ENCODE measurements at regions not wholly inside any gene's neighbourhood (a gene's known extent, or its start where the extent isn't known, plus 50 kb on each side); places are given as distances from the start of the nearest gene placed in this dataset.

GRCh38 chr15:96232335-96232734 is 98.2 kb upstream of the NR2F2 start:
- TF ChIP-seq EZH2phosphoT487 (IDR thresholded peaks at IDR 0.05; ENCODE audit: low read depth) (no peak), CTCF (IDR thresholded peaks at IDR 0.05; ENCODE audit: low read depth, low read length) (no peak)

Measured in OCI-LY3 (cell line).